ENCODE measurements at regions not wholly inside any gene's neighbourhood (a gene's known extent, or its start where the extent isn't known, plus 50 kb on each side); places are given as distances from the start of the nearest gene placed in this dataset.

DNA sequence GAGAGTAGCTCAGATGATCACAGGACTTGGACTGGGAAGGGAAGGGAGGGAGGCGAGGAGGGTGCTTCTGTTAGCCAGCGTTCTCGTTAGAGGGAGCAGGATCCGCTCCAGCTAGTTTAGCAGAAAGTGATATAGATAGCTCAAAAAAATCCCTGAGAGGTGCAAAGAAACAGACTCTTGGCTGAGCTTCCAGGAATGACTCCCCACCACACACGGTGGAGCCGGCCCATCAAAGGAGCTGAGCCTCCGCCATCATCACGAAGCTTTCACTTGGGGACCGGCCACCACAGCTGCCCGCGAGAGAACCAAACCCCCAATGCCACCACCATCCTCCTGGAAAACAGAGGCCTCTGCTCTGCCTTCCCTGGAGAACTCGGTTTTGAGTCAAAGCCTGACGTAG, 124.6 kb upstream of the BCL2L14 start:
- TF ChIP-seq CTCF (IDR thresholded peaks at IDR 0.05; ENCODE audit: low read depth, low read length, missing control alignments) = no peak
- no peak overlapping the region for H3K4me3 ChIP-seq (replicated peaks; ENCODE audit: low read depth, low read length)
- no peak for DNase-seq (ENCODE audit: extremely low read depth, low read depth)

DNA sequence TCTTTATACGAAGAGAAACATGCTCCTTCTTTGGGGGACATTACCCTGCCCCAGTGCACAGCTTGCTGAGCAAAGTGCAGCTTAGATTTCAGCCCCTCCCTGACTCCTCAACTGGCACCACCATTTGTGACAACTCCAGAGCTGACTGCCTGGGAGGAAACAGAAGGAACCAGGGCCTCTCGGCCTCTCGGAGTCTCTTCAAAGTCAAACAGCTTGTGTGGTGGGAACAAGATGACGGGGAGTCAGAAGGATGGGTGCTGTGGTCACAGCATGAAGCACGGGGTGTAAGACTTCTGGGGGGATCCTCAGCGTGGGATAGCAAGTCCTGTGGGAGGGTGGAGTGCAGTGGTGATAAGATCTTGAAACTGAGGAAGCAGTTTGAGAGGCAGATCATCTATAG, 123.5 kb upstream of the BCL2L14 start:
- DNase-seq (ENCODE audit: extremely low read depth, low read depth) = no peak
- H3K4me3 ChIP-seq (replicated peaks; ENCODE audit: low read depth, low read length) = no peak overlapping the region
- no peak for TF ChIP-seq CTCF (IDR thresholded peaks at IDR 0.05; ENCODE audit: low read depth, low read length, missing control alignments)

- TF ChIP-seq CTCF (IDR thresholded peaks at IDR 0.05; ENCODE audit: low read depth, low read length, missing control alignments) = no peak
- DNase-seq (ENCODE audit: extremely low read depth, low read depth) = no peak
- H3K4me3 ChIP-seq (replicated peaks; ENCODE audit: low read depth, low read length) = no peak overlapping the region
Observed at GRCh38 chr12:11949738-11950411, 120.9 kb upstream of the BCL2L14 start.

- no peak overlapping the region for H3K4me3 ChIP-seq (replicated peaks; ENCODE audit: low read depth, low read length)
- TF ChIP-seq CTCF (IDR thresholded peaks at IDR 0.05; ENCODE audit: low read depth, low read length, missing control alignments) = no peak
- no peak for DNase-seq (ENCODE audit: extremely low read depth, low read depth)
Observed at GRCh38 chr12:11951209-11951608, 119.5 kb upstream of the BCL2L14 start.

GRCh38 chr12:11953523-11953922, 117.2 kb upstream of the BCL2L14 start:
- no peak for DNase-seq (ENCODE audit: extremely low read depth, low read depth)
- H3K4me3 ChIP-seq (replicated peaks; ENCODE audit: low read depth, low read length) = no peak overlapping the region
- TF ChIP-seq CTCF (IDR thresholded peaks at IDR 0.05; ENCODE audit: low read depth, low read length, missing control alignments) = no peak

DNA sequence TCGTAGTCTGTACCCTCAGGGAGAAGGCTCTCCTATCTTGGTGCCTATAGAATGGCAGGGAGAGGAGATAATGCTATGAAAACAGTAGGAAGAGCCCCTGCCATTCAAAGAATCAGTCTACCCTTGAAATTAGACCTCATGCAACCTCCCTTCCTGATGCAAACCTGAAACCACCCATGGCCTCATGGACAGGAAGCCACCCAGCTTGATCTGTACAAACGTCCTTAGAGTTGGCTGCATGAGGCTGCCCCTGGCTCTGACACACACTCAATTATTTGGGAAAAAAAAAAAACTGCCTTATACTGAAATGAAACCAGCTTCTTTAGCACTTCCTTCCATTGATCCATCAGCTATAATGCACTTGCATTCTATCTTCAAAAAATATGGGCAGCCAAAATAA, 116.6 kb upstream of the BCL2L14 start:
- H3K4me3 ChIP-seq (replicated peaks; ENCODE audit: low read depth, low read length) = no peak overlapping the region
- TF ChIP-seq CTCF (IDR thresholded peaks at IDR 0.05; ENCODE audit: low read depth, low read length, missing control alignments) = no peak
- no peak for DNase-seq (ENCODE audit: extremely low read depth, low read depth)

Measured in HFF-Myc (cell line).